Dermis blood vessel endothelial cell (primary cell): ENCODE measurements at regions not wholly inside any gene's neighbourhood (a gene's known extent, or its start where the extent isn't known, plus 50 kb on each side); places are given as distances from the start of the nearest gene placed in this dataset.
"Not testable (repeated sequence)": the region's sequence is repeated elsewhere in the genome, so short reads cannot be mapped to it uniquely, and the experiment has no call there.

Source experiments
- DNase-seq: peaks from one replicate; pipeline ENCODE4 v3.0.0; 2010

DNA sequence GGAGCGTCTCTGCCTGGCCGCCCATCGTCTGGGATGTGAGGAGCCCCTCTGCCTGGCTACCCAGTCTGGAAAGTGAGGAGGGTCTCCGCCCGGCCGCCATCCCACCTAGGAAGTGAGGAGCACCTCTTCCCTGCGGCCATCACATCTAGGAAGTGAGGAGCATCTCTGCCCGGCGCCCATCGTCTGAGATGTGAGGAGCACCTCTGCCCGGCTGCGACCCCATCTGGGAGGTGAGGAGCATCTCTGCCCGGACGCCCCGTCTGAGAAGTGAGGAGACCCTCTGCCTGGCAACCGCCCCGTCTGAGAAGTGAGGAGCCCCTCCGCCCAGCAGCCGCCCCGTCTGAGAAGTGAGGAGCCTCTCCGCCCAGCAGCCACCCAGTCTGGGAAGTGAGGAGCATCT is 84.5 kb downstream of the IDS start:
- not testable (repeated sequence) for DNase-seq

- no peak for DNase-seq
Observed at GRCh38 chrX:149398027-149398426, 107.1 kb downstream of the IDS start.

DNA sequence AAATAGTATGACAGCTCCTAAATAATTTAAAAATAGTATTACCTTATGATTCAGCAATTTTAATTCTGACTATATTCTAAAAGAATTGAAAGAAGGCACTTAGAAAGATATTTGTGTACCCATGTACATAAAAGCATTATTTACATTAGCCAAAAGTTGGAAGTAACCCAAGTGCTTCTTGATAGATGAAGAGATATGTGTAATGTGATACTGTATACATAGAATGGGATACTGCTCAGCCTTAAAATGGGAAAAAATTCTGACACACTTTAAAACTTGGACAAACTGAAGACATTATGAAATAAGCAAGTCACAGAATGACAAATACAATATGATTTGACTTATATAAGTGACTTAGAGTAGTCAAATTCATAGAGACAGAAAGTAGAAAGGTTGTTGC is 112.2 kb downstream of the IDS start:
- DNase-seq = no peak

GRCh38 chrX:149383852-149384251 is 121.3 kb downstream of the IDS start:
- no peak for DNase-seq

DNA sequence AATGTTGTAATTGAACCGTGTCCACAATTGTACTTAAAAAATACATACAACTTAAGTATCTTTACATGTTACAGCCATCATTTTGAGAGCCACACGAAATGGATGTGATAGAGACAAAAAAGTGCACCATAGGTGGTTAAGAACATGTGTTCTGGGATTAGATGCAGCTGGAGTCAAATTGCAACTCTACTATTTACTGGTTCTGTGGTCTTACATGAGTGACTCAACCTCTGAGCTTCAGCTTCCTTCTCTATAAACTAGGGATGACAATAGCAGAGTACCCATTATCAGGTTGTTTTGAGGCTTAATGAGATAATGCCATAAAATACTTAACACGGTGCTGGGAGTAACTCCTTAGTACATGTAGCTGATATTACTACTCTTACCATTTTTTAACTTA is 130.4 kb downstream of the IDS start:
- no peak for DNase-seq

DNA sequence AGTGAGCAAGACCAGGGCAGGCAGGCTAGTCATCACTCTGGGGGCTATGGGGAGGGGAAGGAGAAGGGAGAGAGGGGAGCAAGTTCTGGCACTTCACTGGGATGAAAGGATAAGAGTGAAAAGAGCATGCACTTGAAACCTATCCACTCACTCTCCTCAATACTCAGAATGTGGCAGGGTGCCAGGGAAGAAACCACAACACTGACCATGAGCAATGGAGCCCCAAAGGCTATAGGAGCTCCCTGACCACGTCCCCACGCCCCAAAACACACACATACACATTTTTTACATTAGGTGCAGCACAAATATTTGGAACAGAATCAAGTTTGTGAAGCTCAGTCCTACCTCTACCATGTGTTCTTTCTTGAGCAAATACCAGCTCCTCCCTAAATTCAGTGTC is 132.2 kb downstream of the IDS start:
- no peak for DNase-seq

DNA sequence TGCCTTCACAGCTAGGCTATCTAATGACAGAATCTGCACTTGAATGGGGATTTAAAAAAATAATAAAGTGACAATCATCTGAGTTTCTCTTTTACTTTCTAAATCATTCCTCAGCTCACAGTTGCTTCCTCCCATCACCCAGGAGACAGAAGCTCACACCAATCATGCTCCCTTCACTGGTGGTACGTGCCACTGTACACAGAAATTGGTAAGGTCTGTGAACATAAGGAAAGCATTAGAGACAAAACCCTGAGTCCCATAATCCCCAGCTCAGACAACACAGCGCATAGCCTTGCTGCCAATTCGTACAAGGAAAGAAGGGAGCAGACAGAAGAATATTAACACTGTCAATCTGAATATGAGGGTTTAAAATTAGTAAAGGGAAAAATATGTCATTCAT is 133.1 kb downstream of the IDS start:
- no peak for DNase-seq

DNA sequence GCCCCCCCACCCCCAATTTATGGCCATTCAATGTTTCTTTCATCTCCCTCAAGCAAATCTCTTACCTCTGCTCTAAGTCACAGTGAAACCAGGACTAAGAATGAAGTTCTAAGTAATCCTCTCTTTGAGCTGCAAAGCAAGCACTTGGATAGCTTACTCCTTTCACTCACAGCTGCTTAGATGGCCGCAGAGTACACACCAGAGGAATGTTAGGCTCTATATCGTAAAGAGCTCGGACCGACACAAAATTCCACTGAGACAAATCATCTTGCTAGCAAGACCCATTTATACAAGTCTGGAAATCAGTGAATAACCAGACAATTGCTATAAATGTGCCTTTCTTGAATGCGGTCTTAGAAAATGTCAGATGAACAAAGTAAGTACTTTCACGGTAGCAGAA is 135.0 kb downstream of the IDS start:
- DNase-seq = no peak

GRCh38 chrX:149365552-149365951 is 139.6 kb downstream of the IDS start:
- no peak for DNase-seq

DNA sequence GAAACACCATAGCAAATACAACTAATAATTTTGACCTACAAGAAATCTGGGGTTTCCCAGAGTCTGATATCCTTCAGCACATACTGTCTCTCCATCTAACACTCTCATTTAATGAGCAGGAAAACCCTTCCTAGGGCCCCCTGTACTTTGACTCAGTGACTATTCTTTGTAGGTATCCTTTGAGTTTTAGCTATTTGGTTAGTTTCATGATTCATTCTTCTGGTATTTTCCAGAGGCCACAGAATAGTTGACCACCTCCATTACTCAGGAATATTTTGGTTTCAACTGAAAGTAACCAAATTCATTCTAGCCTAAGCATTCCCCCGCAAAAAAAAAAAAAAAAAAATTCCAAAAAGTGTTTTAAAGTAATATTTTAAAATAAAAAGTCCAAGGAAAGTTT is 140.0 kb downstream of the IDS start:
- no peak for DNase-seq

DNA sequence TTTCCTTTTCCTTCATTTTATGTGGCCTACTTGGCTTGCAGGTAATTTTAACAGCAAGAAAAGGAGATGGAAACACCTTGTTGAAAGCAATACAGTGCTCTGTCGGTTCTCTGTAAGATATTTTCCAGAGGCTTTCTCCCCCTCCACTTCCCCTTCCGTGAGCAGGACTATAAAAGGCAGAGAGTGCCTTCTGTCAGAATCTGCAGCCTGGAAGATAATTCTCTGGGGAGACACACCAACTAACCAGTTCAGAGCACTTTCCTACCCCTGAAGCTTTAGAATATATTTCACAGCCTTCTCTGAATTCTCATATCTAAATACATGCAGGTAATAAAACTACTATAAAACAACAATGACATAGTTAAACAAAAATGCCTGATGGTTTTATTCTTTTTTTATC is 141.1 kb downstream of the IDS start:
- no peak for DNase-seq

DNA sequence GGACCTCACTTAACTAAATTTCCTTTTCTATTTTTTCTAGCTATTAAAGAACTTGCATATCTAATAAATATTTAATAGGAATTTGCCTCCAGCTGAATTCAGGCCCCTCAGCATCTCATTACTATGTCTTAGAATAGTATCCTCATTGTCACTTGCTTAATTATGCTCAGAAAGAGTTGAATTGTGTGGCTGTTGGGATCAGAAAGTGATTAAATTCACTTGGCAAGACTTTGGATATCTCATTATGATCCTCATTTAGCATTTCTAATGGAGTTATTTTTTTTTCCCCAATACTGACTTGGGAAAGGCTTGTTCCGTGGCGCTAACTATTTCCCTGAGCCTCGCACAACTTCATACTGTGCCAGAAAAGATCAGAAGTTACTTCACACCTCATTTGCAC is 158.8 kb downstream of the IDS start:
- DNase-seq = no peak

DNA sequence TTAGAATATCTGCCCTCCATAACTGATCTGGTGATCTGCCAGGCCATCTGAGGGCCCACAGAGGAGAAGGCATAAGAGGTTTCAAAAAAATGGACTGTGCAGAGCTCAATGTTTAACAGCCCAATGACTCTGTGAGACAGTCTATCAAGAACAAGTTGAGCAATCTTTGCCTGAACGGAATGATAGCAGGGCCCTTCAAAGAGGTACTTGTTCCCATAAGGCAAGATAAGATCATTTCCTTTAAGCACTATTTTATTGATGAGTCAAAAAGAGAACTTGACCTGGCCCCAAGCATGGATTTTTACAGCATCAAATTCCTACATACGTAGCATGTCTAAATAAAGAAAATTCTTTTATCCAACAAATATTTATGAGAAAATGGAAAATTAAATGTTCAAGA is 182.8 kb downstream of the IDS start:
- DNase-seq = no peak

DNA sequence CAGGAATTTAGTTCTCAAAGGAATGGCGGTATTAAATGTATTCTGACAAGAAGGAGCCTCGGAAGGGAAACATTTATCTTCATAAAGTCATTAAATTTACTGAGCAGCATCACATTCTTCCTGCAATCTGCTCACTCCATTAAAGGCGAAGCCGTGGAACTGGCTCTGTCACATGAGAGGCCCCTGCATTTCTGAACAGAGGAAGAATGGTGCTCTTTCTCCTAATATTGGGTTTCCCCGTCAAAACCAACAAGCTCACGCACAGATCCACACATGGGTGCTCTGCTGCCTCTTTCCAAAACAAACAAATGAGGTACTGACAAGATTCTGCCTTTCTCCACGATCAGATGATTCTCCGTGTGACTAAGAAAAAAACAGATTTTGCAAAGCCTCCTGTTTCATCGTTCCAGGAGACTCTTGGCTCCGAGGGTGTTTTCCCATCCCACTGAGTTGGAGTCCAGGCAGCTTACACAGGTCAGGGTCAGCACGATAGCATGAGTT is 191.2 kb downstream of the IDS start:
- DNase-seq = no peak

DNA sequence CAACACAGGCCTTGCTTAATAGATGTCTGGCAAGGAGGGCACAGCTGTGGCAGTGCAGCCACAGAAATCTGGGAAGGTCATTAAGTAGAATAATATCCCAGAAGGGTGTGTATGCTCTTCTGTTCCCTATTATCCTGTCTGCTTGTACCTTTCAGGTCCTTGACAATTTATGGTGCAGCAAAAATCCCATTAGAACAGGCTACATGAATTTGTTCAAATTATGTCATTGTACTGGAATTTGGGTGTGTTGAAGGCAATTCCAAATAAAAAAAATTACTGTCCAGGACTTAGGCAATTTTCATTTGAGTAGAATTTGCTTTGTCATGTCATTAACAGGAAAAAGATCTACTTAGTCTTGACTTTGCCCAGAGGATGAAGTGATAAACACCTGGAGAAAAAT is 192.1 kb downstream of the IDS start:
- no peak for DNase-seq

DNA sequence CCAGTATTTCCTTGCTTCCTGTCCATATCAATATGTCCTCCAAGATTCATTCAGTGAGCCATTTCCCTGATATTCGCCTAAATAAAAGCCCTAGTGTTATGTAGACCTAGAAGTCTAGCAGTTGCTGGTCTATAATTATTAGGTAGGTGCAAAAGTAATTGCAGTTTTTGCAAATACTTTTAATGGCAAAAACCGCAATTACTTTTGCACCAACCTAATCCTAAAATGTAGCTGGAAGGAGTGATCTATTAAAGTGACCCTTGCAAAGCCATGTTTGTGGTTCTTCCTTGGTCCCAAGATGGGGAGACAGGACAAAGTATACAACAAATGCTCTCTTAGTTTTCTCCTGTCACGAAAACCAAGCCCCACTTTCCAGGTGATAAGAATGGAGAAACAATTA is 193.0 kb downstream of the IDS start:
- DNase-seq = no peak

DNA sequence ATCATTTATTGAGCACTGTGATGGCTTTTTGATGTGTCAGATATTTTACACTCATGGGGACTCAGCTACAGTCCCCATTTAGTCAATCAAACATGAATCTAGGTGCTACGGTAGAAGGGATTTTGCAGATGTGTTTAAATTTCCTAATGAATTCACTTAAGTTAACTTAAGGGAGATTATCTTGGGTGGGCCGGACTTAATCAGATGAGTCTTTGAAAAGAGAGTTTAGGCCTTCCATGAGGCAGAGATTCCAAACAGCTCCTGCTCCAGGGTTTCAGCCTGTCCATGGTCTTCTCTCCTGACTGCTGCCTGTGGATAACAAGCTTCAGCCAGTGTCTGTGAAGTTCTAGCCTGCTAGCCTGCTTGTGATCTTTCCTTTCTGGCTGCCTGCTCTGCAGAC is 202.4 kb downstream of the IDS start:
- no peak for DNase-seq

DNA sequence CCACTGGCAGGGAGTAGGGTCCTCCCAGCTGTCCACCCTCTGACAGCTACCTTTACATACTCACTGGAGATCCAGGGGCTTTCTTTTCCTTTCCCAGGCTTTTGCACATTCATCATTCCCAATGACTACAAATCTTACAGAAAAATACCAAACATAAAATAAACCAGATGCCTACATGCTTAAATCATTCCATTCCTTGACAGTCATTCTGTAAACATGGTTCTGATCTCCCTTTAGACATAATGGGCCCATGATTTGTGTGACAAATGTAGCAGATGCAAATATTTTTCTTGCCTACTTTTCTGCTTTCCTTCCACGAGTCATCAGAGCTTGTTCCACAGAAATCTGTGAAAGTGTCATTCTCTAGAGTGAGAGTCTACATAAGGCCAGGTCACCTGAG is 207.0 kb downstream of the IDS start:
- no peak for DNase-seq

GRCh38 chrX:149296092-149296491 is 209.0 kb downstream of the IDS start:
- DNase-seq = no peak

GRCh38 chrX:149286940-149287349 is 218.2 kb downstream of the IDS start:
- DNase-seq = peak; percentile 56

DNA sequence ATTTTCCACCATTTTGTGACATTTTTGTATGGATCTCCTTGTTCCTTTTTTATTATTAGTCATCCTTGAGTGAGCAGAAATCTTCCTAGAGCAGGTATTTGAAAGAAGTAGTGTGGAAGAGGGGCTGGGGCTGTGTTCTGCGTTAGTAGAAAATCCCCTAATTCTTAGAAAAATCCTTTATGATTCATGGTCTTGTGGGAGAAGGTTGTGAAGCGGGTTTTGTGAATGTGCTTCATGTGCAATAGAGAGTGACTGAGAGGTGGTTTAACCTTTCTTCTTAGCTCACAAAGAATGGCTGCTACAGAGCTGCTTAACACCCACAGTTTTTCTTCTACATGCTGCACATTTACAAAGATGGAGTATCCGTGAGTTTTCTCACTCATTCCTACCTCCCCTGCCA is 220.5 kb downstream of the IDS start:
- no peak for DNase-seq

- DNase-seq = no peak
Observed at GRCh38 chrX:149283853-149284252, 221.3 kb downstream of the IDS start.

DNA sequence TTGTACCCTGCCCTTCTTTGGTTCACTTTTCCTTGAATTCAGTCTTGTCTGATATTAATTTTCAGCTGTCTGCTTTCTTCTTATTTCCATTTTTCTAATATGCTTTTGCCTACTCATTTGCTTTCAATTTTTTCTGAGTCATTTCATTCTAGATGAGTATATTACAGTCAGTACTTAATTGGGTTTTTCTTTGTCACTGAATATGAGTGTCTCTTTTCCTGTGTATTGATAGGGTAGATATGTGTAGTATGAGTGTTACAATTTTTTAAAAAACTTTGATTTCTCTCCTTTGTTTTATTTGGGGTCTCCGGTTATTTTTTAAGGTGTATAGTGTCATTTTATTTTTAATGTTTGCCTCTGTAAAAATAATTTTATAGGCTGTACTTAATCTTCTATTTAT is 222.2 kb downstream of the IDS start:
- no peak for DNase-seq

DNA sequence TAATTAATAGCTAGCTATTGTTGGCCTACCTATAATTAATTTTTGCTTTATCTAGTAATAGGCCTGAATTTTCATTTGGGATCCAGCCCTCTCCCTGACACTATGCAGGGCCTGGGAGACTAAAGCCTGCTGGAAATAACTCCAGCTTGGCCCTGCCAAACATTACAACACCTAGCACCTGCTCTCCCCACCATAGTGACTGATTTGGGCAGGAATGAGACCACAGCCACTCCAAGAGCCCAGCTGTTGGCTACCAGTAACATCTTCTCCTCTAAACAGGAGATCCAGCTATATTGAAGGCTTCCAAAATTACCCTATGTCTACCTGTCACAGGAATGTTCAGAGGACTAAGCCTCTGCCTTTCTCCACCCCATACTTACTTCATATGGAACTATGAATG is 225.1 kb downstream of the IDS start:
- no peak for DNase-seq

DNA sequence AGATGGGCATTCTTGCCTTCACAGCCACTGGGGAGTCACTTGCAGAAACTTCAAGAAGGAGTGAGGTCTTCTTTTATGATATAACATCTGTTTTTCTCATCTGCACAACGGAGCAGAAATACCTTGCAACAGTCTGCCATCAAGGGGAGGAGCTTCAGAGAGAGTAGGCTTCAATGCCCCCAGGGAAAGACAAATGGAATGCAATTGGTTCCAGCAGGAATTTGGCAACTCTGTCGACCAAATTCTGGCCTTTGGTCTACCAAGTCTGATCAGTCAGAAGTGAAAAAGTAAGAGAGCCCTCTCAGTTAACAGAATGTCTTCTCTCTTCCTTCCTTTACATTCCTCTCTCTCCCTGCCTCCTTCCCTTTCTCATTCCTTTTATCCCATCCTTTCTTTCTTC is 229.3 kb downstream of the IDS start:
- DNase-seq = no peak

DNA sequence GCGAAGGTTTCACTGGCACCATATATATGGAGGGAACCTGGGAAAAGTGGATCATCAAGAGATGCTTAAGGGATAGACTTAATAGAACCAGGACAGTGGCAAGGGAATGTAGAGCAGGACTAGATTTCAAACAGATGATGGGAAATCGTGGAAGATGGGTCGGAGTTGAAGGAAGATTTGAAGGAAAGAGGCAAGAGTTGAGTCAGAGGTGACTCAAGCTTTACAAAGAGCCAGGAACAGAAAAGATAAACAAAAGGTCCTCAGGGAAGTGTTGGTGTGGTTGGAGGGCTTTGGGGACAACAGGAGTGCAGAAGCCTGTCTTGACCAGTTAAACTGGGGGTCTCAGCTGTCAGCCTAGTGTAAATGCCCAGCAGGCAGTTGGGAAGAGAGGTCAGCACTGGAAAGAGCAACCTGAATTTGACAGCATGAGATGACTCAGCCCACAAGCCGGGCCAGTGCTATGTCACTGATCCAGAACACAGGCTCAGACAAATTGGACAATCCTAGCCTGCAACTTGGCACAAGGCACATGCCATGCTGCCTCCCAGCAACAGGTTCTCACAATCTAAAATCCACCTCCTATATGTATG is 230.5 kb downstream of the IDS start:
- no peak for DNase-seq
